Activated B cell treated with CpG ODN at 0.5 μM for 24 hours (primary cell): ENCODE measurements at regions not wholly inside any gene's neighbourhood (a gene's known extent, or its start where the extent isn't known, plus 50 kb on each side); places are given as distances from the start of the nearest gene placed in this dataset.

Source experiments
- ATAC-seq: fragments of 200-7000 bp; cut with Tn5 transposase; one replicate; pipeline ENCODE4 v1.10.0; 2021; ENCODE audit warnings: low read depth, mild to moderate bottlenecking, moderate library complexity
- CTCF ChIA-PET: fragments of 350-600 bp; sonication (Branson Sonifier 250); formaldehyde crosslinking; loops from one replicate; lab custom pipeline; 2021; ENCODE audit warnings: antibody characterized with exemption; lab: Charles Lee
- POLR2A ChIA-PET: fragments of 350-600 bp; sonication (Branson Sonifier 250); formaldehyde crosslinking; loops from one replicate; lab custom pipeline; 2021; ENCODE audit warnings: antibody characterized with exemption; lab: Charles Lee
- DNase-seq: peaks from one replicate; pipeline ENCODE4 v3.0.0; 2022
- H3K27ac Mint-ChIP-seq: one replicate; pipeline ENCODE4 v1.8.0; 2020; ENCODE audit warnings: mixed read lengths
- H3K27me3 Mint-ChIP-seq: one replicate; pipeline ENCODE4 v1.8.0; 2021; ENCODE audit warnings: mixed read lengths
- H3K36me3 Mint-ChIP-seq: one replicate; pipeline ENCODE4 v1.8.0; 2021; ENCODE audit warnings: low read depth, mixed read lengths
- H3K4me1 Mint-ChIP-seq: one replicate; pipeline ENCODE4 v1.8.0; 2021; ENCODE audit warnings: mixed read lengths
- H3K4me3 Mint-ChIP-seq: one replicate; pipeline ENCODE4 v1.8.0; 2020; ENCODE audit warnings: mild to moderate bottlenecking, mixed read lengths
- H3K9me3 Mint-ChIP-seq: one replicate; pipeline ENCODE4 v1.8.0; 2020; ENCODE audit warnings: mixed read lengths
- intact Hi-C: fragments of 100-400 bp; cut with micrococcal nuclease; formaldehyde crosslinking; loops from one replicate; pipeline ENCODE4 v1.15.1; 2024
- TF ChIP-seq, protein P1 (sequence below): fragments of 200-600 bp; IDR thresholded peaks from one replicate; pipeline ENCODE4 v1.8.0; 2022; ENCODE audit warnings: antibody characterized with exemption, mild to moderate bottlenecking

DNA sequence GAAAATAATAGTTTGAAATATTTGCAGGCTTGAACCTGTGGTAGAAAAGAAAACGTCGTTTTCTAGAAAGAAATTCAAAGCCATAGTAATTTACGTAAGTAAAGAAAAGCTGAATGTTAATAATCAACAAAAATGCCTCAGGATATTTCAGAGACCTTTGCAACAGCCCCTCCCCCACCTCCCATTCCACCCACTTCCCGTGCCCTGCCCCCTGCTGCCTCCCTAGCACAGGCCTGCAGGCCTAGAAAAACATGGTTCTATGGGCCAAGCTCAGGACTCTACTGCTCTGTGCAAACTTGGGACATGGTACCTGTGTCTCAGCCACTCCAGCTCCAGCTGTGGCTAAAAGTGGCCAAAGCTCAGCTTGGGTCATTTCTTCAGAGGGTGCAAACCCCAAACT, 223.4 kb upstream of the RBMY1B start:
- Mint-ChIP-seq H3K27ac (no peak overlapping the region), H3K27me3 (no peaks in the 10 kb centered on the region), H3K4me3 (no peak overlapping the region), H3K9me3 (no peaks in the 10 kb centered on the region), H3K36me3 (no peaks in the 10 kb centered on the region), H3K4me1 (peaks cover 21% of the 10 kb centered on the region)
- ChIA-PET CTCF (no interaction called here), POLR2A (no interaction called here)
- no peak for DNase-seq
- ATAC-seq, result no peak
- TF ChIP-seq, protein P1, sequence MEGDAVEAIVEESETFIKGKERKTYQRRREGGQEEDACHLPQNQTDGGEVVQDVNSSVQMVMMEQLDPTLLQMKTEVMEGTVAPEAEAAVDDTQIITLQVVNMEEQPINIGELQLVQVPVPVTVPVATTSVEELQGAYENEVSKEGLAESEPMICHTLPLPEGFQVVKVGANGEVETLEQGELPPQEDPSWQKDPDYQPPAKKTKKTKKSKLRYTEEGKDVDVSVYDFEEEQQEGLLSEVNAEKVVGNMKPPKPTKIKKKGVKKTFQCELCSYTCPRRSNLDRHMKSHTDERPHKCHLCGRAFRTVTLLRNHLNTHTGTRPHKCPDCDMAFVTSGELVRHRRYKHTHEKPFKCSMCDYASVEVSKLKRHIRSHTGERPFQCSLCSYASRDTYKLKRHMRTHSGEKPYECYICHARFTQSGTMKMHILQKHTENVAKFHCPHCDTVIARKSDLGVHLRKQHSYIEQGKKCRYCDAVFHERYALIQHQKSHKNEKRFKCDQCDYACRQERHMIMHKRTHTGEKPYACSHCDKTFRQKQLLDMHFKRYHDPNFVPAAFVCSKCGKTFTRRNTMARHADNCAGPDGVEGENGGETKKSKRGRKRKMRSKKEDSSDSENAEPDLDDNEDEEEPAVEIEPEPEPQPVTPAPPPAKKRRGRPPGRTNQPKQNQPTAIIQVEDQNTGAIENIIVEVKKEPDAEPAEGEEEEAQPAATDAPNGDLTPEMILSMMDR, result no peak
- intact Hi-C loops, result no loop called here

DNA sequence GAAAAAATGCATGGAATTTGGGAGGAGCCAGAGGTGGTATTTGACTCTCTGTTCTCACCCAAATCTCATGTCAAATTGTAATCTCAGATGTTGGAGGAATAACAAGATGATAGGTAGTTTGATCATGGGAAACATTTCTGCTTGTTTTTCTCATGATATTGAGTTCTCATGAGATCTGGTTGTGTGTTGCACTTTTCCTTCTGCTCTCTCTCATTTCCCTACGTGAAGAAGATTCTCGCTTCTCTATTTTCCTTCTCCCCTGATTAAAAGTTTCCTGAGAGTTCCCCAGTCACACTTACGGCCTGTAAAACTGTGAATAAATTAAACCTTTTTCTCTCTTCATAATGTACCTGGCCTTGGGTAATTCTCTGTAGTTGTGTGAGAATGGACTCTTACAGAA, 222.2 kb upstream of the RBMY1B start:
- peaks cover 21% of the 10 kb centered on the region for H3K4me1 Mint-ChIP-seq
- H3K27ac Mint-ChIP-seq, result peak overlapping the region; percentile 69
- ChIA-PET CTCF (no interaction called here), POLR2A (no interaction called here)
- no peaks in the 10 kb centered on the region for H3K9me3 Mint-ChIP-seq
- ATAC-seq (no peak), DNase-seq (no peak)
- no peaks in the 10 kb centered on the region for H3K36me3 Mint-ChIP-seq
- no peak overlapping the region for H3K4me3 Mint-ChIP-seq
- intact Hi-C loops, result no loop called here
- TF ChIP-seq, protein P1, result no peak
- H3K27me3 Mint-ChIP-seq, result no peaks in the 10 kb centered on the region

DNA sequence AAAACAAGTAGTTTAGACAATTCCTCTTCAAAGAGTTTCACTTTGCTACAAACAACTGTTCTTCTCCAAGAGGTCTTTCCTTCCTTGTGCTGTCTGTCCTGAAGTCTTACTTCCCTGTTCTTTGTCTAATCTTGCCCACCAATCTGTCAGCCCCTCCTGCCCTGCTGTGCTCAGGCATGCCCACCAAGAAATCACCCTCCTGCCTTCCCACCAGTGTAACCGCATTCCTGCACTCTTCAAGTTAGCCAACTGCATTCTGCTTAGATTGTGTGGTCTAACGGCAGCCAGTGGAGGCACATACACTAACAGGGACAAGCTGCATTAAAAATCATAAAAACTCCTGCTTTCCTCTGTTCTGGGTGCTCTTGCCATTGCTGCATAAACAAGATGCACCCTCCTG, 215.9 kb upstream of the RBMY1B start:
- TF ChIP-seq, protein P1, result no peak
- Mint-ChIP-seq H3K27ac (no peak overlapping the region), H3K9me3 (no peaks in the 10 kb centered on the region), H3K36me3 (peaks cover 2% of the 10 kb centered on the region), H3K4me1 (no peaks in the 10 kb centered on the region), H3K4me3 (no peak overlapping the region), H3K27me3 (no peaks in the 10 kb centered on the region)
- no peak for ATAC-seq
- CTCF ChIA-PET, result no interaction called here
- POLR2A ChIA-PET, result no interaction called here
- no peak for DNase-seq
- intact Hi-C loops, result no loop called here

DNA sequence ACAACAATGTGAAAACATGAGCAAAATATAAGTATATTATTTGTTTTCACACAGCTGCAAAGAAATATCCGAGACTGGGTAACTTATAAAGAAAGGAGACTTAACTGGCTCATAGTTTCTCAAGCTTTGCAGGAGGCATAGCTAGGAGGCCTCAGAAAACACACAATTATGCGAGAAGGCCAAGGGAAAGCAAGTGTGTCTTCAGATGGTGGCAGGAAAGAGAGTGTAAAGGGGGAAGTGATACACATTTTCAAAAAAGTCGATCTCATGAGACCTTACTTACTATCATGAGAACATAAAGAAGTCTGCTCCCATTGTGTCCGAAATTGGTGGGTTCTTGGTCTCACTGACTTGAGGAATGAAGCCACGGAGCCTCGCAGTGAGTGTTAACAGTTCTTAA, 208.9 kb upstream of the RBMY1B start:
- CTCF ChIA-PET, result no interaction called here
- H3K27me3 Mint-ChIP-seq, result no peaks in the 10 kb centered on the region
- intact Hi-C loops, result no loop called here
- POLR2A ChIA-PET, result no interaction called here
- DNase-seq (no peak), ATAC-seq (peak; percentile 42)
- H3K27ac Mint-ChIP-seq, result peak overlapping the region; percentile 9
- H3K4me3 Mint-ChIP-seq, result peak overlapping the region; percentile 28
- H3K9me3 Mint-ChIP-seq, result peaks cover 3% of the 10 kb centered on the region
- TF ChIP-seq, protein P1, result no peak
- peaks cover 5% of the 10 kb centered on the region for H3K4me1 Mint-ChIP-seq
- no peaks in the 10 kb centered on the region for H3K36me3 Mint-ChIP-seq

DNA sequence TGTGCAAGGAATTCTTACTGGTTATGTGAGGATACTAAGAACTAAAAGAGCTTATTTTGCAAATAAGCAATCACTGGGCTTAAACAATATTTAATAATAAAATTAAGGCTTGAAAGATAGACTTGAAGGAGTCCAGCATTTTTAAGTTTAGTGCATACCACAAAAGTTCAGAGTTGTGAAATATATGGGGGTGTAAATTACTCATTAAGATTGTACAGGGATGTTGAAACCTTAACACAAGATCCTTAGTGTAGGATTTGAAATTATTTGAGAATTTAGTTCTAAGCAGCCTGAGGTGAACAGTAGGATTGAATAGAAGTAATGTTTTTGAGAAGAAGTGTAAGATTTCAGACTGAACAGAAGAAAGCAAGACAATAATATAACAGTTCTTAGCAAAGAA, 195.8 kb upstream of the RBMY1B start:
- Mint-ChIP-seq H3K9me3 (no peaks in the 10 kb centered on the region), H3K36me3 (no peaks in the 10 kb centered on the region), H3K27ac (no peak overlapping the region), H3K27me3 (no peaks in the 10 kb centered on the region), H3K4me1 (no peaks in the 10 kb centered on the region), H3K4me3 (no peak overlapping the region)
- ChIA-PET POLR2A (no interaction called here), CTCF (no interaction called here)
- DNase-seq (no peak), ATAC-seq (no peak)
- intact Hi-C loops, result no loop called here
- TF ChIP-seq, protein P1, result no peak
